IMR-90 (cell line): ENCODE measurements at regions not wholly inside any gene's neighbourhood (a gene's known extent, or its start where the extent isn't known, plus 50 kb on each side); places are given as distances from the start of the nearest gene placed in this dataset.

Experiments
- ATAC-seq: fragments of 200-7000 bp; cut with Tn5 transposase; 2 replicates; pipeline ENCODE4 v1.9.1; 2020; ENCODE audit warnings: low read depth, mild to moderate bottlenecking, moderate library complexity
- BruUV-seq: library from RNA; stranded (reverse); fragments of 400-500 nt; replicated peaks from 2 replicates; lab custom pipeline; 2021; lab: Mats Ljungman, UMichigan
- CTCF ChIA-PET: fragments of 300-600 bp; formaldehyde crosslinking; extraction: SDS; loops from one replicate; lab custom pipeline; 2021; ENCODE audit warnings: antibody characterized with exemption; lab: Yijun Ruan, JAX
- POLR2A ChIA-PET: fragments of 300-600 bp; sonication (Branson Sonifier 250); formaldehyde crosslinking; loops from one replicate; lab custom pipeline; 2022; ENCODE audit warnings: antibody characterized with exemption; ENCODE audit not compliant: unreplicated experiment; lab: Charles Lee
- DNase-seq: peaks from one replicate; pipeline ENCODE4 v3.0.0; 2013
- H2AFZ ChIP-seq: replicated peaks from 2 replicates; pipeline ENCODE3; 2013; ENCODE audit warnings: low read length, mild to moderate bottlenecking; ENCODE audit not compliant: poor library complexity
- H2AK5ac ChIP-seq: 2 replicates; pipeline ENCODE4 v1.6.1; 2013; ENCODE audit warnings: low read depth, low read length, inconsistent platforms
- H2AK9ac ChIP-seq: replicated peaks from 2 replicates; pipeline ENCODE3; 2013; ENCODE audit warnings: mild to moderate bottlenecking, low read depth, low read length, moderate library complexity; ENCODE audit not compliant: poor library complexity
- H2BK120ac ChIP-seq: 2 replicates; pipeline ENCODE4 v1.6.1; 2013; ENCODE audit warnings: low read depth, low read length, inconsistent platforms
- H2BK15ac ChIP-seq: 3 replicates; pipeline ENCODE4 v1.6.1; 2013; ENCODE audit warnings: low read depth, low read length, inconsistent platforms
- H2BK20ac ChIP-seq: 2 replicates; pipeline ENCODE4 v1.6.1; 2013; ENCODE audit warnings: low read depth, mild to moderate bottlenecking, inconsistent platforms, low read length, moderate library complexity
- H2BK5ac ChIP-seq: 2 replicates; pipeline ENCODE4 v1.6.1; 2013; ENCODE audit warnings: mild to moderate bottlenecking, low read depth, low read length, inconsistent platforms; ENCODE audit not compliant: poor library complexity, severe bottlenecking
- H3K14ac ChIP-seq: replicated peaks from 2 replicates; pipeline ENCODE4 v1.6.1; 2013; ENCODE audit warnings: low read depth, low read length, inconsistent platforms
- H3K18ac ChIP-seq: 2 replicates; pipeline ENCODE4 v1.6.1; 2013; ENCODE audit warnings: low read depth, low read length, control low read depth
- H3K23ac ChIP-seq: 2 replicates; pipeline ENCODE4 v1.6.1; 2013; ENCODE audit warnings: low read depth, low read length, inconsistent platforms
- H3K27ac ChIP-seq: 2 replicates; pipeline ENCODE4 v1.5.1; 2013; ENCODE audit warnings: mild to moderate bottlenecking, control low read depth, low read length; ENCODE audit not compliant: insufficient read depth
- H3K27me3 ChIP-seq: 2 replicates; pipeline ENCODE4 v1.6.1; 2013; ENCODE audit warnings: low read length; ENCODE audit not compliant: control insufficient read depth, insufficient read depth
- H3K36me3 ChIP-seq: 2 replicates; pipeline ENCODE4 v1.6.1; 2013; ENCODE audit warnings: low read length, mixed read lengths; ENCODE audit not compliant: control insufficient read depth, insufficient read depth
- H3K4ac ChIP-seq: 2 replicates; pipeline ENCODE4 v1.6.1; 2013; ENCODE audit warnings: low read depth, low read length, inconsistent platforms
- H3K4me1 ChIP-seq: 2 replicates; pipeline ENCODE4 v1.6.1; 2013; ENCODE audit warnings: low read length, mixed read lengths; ENCODE audit not compliant: control insufficient read depth, insufficient read depth
- H3K4me2 ChIP-seq: 2 replicates; pipeline ENCODE4 v1.6.1; 2013; ENCODE audit warnings: low read depth, mild to moderate bottlenecking, control low read depth, low read length, moderate library complexity
- H3K4me3 ChIP-seq: 2 replicates; pipeline ENCODE4 v1.5.1; 2013; ENCODE audit warnings: low read depth, mild to moderate bottlenecking, control low read depth, low read length, moderate library complexity; ENCODE audit not compliant: insufficient read depth
- H3K56ac ChIP-seq: 2 replicates; pipeline ENCODE4 v1.6.1; 2013; ENCODE audit warnings: low read length, inconsistent platforms; ENCODE audit not compliant: insufficient read depth; ENCODE audit errors: extremely low read depth
- H3K79me1 ChIP-seq, 2 experiments: 2 replicates each; pipeline ENCODE4 v1.6.1; 2013; ENCODE audit warnings: low read length in 2 of 2, inconsistent platforms in 1 of 2, low read depth in 1 of 2
- H3K9ac ChIP-seq: 2 replicates; pipeline ENCODE4 v1.6.1; 2013; ENCODE audit warnings: low read depth, low read length, control low read depth
- H3K9me1 ChIP-seq: 2 replicates; pipeline ENCODE4 v1.6.1; 2013; ENCODE audit warnings: low read length, inconsistent platforms; ENCODE audit not compliant: insufficient read depth
- H3K9me3 ChIP-seq: 2 replicates; pipeline ENCODE4 v1.6.1; 2013; ENCODE audit warnings: low read length; ENCODE audit not compliant: control insufficient read depth, insufficient read depth
- H4K20me1 ChIP-seq: 2 replicates; pipeline ENCODE4 v1.6.1; 2013; ENCODE audit warnings: low read length, inconsistent platforms; ENCODE audit not compliant: insufficient read depth
- H4K5ac ChIP-seq: 2 replicates; pipeline ENCODE4 v1.6.1; 2013; ENCODE audit warnings: mild to moderate bottlenecking, low read depth, low read length, control low read depth
- H4K8ac ChIP-seq, 2 experiments: 2 replicates each; pipeline ENCODE4 v1.6.1; 2013; ENCODE audit warnings: low read depth in 2 of 2, low read length in 2 of 2, control low read depth in 1 of 2, inconsistent platforms in 1 of 2
- H4K91ac ChIP-seq: 2 replicates; pipeline ENCODE4 v1.6.1; 2013; ENCODE audit warnings: low read depth, low read length, inconsistent platforms; ENCODE audit not compliant: insufficient read depth
- CEBPB ChIP-seq: IDR thresholded peaks from 2 replicates; pipeline ENCODE4 v1.6.1; 2012; ENCODE audit warnings: low read depth, low read length, improper control_type of control experiment
- WGBS, 2 experiments: methylation state at CpG; one replicate each; pipeline versions ENCODE4 v1.1.5 to v1.1.7; 2013; ENCODE audit warnings: missing lambda C conversion rate in 2 of 2; ENCODE audit not compliant: insufficient read length in 1 of 2; ENCODE audit errors: extremely low coverage in 2 of 2; 5-methylcytosine and 5-hydroxymethylcytosine counted together
- dilution Hi-C: fragments of 300-500 bp; cut with HindIII; formaldehyde crosslinking; loops from one replicate; pipeline ENCODE4 v1.14.3; 2018; ENCODE audit warnings: low sequenced_read_pairs; ENCODE audit not compliant: unreplicated experiment
- in situ Hi-C: fragments of 300-500 bp; cut with MboI; formaldehyde crosslinking; loops from 3 replicates; pipeline ENCODE4 v1.14.3; 2019; ENCODE audit warnings: low sequenced_read_pairs, inconsistent platforms, mixed read lengths
- intact Hi-C: fragments of 100-400 bp; cut with micrococcal nuclease; formaldehyde crosslinking; loops from 2 replicates; pipeline ENCODE4 v1.10.0; 2022
- TF ChIP-seq, protein P1 (sequence below): fragments of 150-350 bp; IDR thresholded peaks from 2 replicates; pipeline ENCODE4 v1.6.1; 2017; ENCODE audit warnings: mild to moderate bottlenecking, antibody characterized with exemption, low read length, low read depth

DNA sequence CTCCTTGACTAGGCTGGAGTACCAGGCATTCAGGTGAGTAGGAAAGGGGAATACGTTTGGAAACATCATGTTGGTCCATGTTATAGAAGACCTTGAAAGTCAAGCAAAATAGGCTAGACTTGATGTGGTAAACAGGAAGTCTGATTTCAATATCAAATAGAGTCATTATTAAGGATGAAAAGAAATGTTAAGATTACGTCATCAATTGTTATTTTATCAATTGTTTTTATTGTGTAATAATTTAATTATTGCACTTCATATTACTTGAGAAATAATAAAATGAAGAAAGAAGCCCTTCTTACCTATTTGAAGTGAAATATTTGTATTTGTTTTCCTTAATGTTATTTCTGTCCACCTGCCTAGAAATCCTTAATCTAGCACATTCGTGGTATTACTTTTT lies 361.0 kb upstream of the HAND2 start:
- Histone ChIP-seq H3K9me1 (no peaks in the 10 kb centered on the region), H3K4me3 (no peak overlapping the region), H3K36me3 (no peaks in the 10 kb centered on the region), H2AK5ac (no peak overlapping the region), H2AK9ac (no peak overlapping the region), H3K9ac (no peak overlapping the region), H4K8ac (no peak overlapping the region), H3K4ac (no peak overlapping the region), H3K4me2 (no peak overlapping the region), H2BK20ac (no peak overlapping the region), H4K20me1 (no peaks in the 10 kb centered on the region), H2BK15ac (no peak overlapping the region), H3K23ac (no peak overlapping the region), H3K18ac (no peak overlapping the region), H3K4me1 (no peaks in the 10 kb centered on the region), H2AFZ (no peak overlapping the region), H2BK5ac (no peak overlapping the region), H4K5ac (no peak overlapping the region), H3K79me1 (no peaks in the 10 kb centered on the region), H3K27ac (no peak overlapping the region), H3K56ac (no peak overlapping the region), H3K14ac (no peak overlapping the region), H3K9me3 (no peaks in the 10 kb centered on the region), H3K27me3 (no peaks in the 10 kb centered on the region), H4K91ac (no peak overlapping the region), H2BK120ac (no peak overlapping the region)
- dilution Hi-C loops: no loop called here
- ATAC-seq (no peak), DNase-seq (no peak)
- in situ Hi-C loops: no loop called here
- CTCF ChIA-PET: no interaction called here
- POLR2A ChIA-PET: no interaction called here
- WGBS, 2 experiments: no CpG with 5 or more reads among the region's 3 CpGs
- BruUV-seq: no TSS peak
- intact Hi-C loops: no loop called here
- TF ChIP-seq CEBPB: 0 out of 2 replicates have a peak, but pooled peaks have one; percentile 27
- TF ChIP-seq, protein P1, sequence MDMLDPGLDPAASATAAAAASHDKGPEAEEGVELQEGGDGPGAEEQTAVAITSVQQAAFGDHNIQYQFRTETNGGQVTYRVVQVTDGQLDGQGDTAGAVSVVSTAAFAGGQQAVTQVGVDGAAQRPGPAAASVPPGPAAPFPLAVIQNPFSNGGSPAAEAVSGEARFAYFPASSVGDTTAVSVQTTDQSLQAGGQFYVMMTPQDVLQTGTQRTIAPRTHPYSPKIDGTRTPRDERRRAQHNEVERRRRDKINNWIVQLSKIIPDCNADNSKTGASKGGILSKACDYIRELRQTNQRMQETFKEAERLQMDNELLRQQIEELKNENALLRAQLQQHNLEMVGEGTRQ: no peak
